Left renal cortex interstitium (tissue), 4 donors: ENCODE measurements at regions not wholly inside any gene's neighbourhood (a gene's known extent, or its start where the extent isn't known, plus 50 kb on each side); places are given as distances from the start of the nearest gene placed in this dataset.
"Not testable (repeated sequence)": the region's sequence is repeated elsewhere in the genome, so short reads cannot be mapped to it uniquely, and the experiment has no call there.

Source experiments
- DNase-seq, 4 donors: peaks; one replicate each; pipeline ENCODE4 v3.0.0-alpha.2; 2013; ENCODE audit warnings: low read depth in 4 of 4, low spot score in 2 of 4, missing footprints in 1 of 4

- DNase-seq: no peak
Measured at GRCh38 chr6:159416891-159417560, 247.8 kb downstream of the FNDC1 start.

- no peak for DNase-seq
Measured at GRCh38 chr6:159415540-159415939, 246.3 kb downstream of the FNDC1 start.

DNA sequence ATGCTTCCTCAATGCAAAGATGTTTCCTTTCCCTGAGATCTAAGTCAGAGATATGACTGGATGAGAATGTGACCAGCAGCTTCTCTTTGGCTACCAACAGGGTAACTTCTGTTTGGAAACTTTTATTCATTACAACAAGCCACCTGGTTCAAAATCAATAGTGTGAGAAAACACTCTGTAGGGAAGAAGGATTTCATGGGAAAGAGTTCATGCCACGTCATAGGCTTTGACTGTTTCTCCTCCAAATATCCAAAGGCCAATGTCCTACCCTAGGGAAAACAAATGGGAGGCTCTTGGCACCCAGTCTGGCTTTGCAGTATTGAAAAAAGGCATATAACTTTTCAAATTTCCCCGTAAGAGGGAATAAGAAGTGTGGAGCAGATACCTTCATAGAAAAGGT, 245.5 kb downstream of the FNDC1 start:
- no peak for DNase-seq

GRCh38 chr6:159407211-159407780, 238.1 kb downstream of the FNDC1 start:
- DNase-seq: not testable (repeated sequence)

GRCh38 chr6:159404296-159404695, 235.1 kb downstream of the FNDC1 start:
- no peak for DNase-seq

GRCh38 chr6:159400826-159401225, 231.6 kb downstream of the FNDC1 start:
- DNase-seq: no peak

DNA sequence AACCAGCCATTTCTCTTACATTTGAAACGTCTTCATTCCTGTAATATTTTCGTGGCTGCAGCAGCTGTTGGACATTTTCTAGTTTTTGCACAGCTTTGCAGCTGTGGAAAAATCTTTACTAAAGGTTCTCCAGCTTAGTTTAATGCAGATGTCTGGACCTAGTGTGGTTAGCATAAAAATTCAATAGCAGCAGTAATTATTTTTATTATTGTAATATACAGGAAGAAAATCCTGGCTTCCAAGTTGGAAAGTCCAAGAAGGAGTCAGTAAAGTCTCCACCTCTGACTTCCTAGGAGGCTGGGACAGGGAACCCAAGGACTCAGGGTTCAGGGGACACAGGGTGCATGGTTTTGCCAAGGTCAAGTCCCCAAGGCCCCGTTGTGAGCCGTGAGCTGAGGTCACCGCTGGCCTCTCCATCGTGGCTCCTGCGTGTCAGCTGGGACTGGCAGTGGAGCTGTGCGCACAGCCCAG, 230.6 kb downstream of the FNDC1 start:
- DNase-seq: peak in 1 of 4 donors; percentile 23

- no peak for DNase-seq
Measured at GRCh38 chr6:159398633-159399032, 229.4 kb downstream of the FNDC1 start.

DNA sequence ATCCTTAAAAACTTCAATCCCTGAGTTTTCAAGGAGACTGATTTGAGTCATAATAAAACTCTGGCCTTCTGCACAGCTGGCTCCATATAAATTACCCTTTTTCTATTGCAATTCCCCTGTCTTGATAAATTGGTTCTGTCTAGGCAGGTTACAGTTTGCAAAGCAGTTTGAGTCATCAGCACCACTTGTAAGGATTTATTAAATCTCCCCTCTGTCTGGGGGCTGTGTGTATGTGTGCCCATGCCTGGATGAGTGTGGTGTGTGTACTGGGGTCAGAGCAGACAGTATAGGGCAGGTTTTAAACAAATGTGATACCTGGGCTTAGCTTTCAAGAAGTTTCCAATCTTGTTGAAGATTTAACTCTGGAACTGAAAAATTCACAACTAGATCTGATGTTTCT, 228.6 kb downstream of the FNDC1 start:
- DNase-seq: no peak

DNA sequence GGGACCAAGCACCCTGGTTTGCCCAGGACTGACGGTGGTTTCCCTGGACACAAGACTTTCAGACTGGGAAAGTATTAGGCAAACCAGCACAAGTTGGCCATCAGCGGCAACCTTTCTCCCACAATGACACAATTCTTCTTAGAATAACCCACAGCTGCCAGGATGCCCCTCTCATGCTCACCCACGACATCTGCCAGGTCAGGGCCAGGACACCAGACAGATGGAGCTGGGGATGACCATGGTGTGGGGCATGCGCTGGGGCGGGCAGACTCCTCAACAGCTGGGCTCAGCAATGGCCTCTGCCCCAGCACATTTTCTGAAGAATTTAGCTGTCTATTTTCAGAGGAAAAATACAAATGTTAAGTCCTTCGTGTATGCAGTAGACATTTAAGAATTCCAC, 226.4 kb downstream of the FNDC1 start:
- no peak for DNase-seq

- DNase-seq: not testable (repeated sequence)
Measured at GRCh38 chr6:159392695-159393094, 223.5 kb downstream of the FNDC1 start.

GRCh38 chr6:159390381-159390780, 221.2 kb downstream of the FNDC1 start:
- no peak for DNase-seq

DNA sequence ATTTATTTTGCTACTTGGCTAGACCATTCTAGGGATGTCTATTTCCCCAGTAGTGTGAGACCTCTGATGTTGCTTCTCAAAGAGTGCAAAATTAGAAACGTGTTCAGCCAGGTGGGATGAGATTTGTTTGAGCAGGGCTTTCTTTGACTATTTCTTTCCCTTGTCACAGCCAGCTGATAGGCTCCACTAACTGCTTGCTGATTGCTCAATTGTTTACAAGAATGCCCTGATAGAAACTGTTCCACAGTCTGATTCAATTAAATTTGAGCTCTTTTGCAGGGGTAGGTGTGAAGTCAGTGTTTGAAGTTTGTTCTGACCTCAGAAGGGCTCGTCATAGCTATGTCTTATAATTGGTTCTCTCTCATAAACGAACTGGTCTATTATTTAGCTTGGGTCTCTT, 220.5 kb downstream of the FNDC1 start:
- no peak for DNase-seq

DNA sequence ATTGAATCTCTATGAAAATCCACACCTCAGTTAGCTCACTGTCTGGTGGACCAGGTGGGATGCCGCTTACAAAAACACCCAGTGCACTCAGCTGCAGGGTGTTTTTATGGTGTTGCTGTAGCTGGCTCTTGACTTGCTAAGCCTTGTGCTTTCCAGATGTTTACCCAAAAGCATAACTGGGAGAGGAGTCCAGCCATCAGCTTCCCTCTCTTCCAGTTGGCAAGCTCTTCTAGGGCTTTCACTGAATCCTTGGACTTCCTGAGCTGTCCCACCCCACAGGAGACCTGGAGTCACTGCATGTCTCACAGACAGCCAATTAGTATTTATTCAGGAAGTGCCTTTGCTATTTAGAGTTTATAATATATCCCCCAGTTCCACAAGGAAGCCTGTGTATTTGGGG, 210.9 kb downstream of the FNDC1 start:
- no peak for DNase-seq

- no peak for DNase-seq
Measured at GRCh38 chr6:159378411-159379328, 209.5 kb downstream of the FNDC1 start.

GRCh38 chr6:159376516-159377158, 207.4 kb downstream of the FNDC1 start:
- no peak for DNase-seq

GRCh38 chr6:159375014-159375413, 205.8 kb downstream of the FNDC1 start:
- no peak for DNase-seq

GRCh38 chr6:159373670-159374069, 204.5 kb downstream of the FNDC1 start:
- no peak for DNase-seq

- no peak for DNase-seq
Measured at GRCh38 chr6:159372333-159372732, 203.1 kb downstream of the FNDC1 start.

- DNase-seq: no peak
Measured at GRCh38 chr6:159360306-159360705, 191.1 kb downstream of the FNDC1 start.
